Stimulated activated CD4-positive, alpha-beta T cell treated with anti-CD3 and anti-CD28 coated beads, Interleukin-15, amount 100 ng/mL, for 48 hours (primary cell): ENCODE measurements at regions not wholly inside any gene's neighbourhood (a gene's known extent, or its start where the extent isn't known, plus 50 kb on each side); places are given as distances from the start of the nearest gene placed in this dataset.
"Not testable (repeated sequence)": the region's sequence is repeated elsewhere in the genome, so short reads cannot be mapped to it uniquely, and the experiment has no call there.

ENCODE experiments used
- DNase-seq, 2 donors: peaks; one replicate each; pipeline ENCODE4 v3.0.0-alpha.2; 2020; ENCODE audit warnings: low read depth in 2 of 2

DNA sequence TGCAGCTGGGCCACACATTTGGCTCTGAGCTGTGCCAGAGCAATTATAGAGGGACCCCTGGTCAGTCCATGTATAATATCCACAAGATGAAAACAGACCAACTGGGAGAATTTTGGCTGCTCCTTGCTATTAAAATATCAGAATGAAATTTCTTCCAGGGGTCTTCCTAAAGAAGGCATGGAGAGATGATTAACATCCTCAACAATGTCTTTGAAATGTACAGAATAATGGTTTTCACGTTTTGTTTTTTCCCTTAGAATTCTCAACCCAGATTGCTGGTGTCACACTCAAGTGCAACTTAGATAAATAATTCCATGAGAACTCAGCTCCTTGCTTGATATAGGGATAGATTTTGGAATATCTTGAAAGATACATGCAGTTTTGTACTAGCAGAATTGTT lies 148.3 kb upstream of the SLC24A2 start:
- no peak for DNase-seq

DNA sequence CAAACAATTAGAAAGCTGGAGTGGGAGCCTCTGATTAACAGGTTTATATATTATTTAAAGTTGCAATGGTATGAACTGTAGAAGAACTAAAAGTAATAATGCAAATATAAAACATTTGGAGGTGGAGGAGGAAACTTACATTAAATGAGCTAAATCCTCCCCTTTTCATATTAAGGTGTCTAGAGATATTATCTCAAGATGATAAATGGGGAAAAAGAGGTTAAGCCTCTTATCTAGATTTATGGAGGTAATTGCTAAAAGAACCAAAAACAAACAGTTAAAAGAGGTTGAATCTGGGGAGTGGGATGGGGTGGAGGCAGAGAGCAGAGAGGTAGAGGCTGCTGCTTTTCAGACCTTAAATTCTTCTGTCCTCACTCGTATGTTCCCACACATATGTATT lies 147.8 kb upstream of the SLC24A2 start:
- DNase-seq: no peak

DNA sequence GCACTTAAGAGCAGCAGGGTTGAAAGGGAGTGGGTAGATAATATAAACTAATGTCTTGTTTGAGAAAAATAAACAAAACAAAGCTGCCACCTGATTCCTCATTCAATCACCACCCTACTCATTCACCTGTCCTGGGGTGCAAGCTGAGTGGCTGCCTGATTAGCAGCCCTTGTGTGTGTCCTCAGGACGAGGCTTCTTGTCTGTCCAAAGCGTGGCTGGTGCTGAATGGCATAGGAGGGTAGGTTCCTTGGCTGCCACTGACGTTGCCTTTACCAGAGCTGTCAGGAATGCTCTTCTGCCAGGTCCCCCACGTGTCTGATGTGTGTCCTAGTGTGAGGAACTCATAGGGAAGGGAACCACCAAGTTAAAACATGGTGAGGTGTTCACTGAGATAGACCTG lies 146.6 kb upstream of the SLC24A2 start:
- DNase-seq: no peak

DNA sequence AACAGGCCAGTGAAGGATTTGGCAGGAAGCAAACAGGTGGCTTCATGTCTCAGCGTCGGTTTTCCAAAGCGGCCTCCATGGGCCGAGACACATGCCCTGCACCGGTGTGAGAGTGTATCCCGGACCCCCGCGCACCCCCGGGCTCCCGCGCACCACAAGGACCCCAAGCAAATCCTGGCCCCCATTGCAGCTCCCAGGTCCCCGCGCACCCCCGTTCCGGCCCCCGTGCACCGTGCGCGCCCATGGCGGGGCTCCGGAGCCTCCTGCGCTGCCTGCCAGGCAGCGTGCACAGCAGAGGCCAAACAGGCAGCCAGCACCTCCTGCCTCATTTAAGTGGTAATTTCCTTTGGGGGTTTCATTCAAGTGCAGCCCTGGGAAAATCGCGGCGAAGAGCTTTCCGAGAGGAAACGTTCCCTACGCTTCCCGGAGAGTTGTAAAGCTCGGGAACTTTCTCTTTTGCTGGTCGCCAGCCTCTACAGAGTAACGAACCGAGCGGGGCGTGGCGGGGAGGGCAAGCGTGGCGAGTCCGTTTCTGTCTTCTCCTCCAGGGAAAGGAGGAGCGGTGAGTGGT lies 145.5 kb upstream of the SLC24A2 start:
- no peak for DNase-seq

DNA sequence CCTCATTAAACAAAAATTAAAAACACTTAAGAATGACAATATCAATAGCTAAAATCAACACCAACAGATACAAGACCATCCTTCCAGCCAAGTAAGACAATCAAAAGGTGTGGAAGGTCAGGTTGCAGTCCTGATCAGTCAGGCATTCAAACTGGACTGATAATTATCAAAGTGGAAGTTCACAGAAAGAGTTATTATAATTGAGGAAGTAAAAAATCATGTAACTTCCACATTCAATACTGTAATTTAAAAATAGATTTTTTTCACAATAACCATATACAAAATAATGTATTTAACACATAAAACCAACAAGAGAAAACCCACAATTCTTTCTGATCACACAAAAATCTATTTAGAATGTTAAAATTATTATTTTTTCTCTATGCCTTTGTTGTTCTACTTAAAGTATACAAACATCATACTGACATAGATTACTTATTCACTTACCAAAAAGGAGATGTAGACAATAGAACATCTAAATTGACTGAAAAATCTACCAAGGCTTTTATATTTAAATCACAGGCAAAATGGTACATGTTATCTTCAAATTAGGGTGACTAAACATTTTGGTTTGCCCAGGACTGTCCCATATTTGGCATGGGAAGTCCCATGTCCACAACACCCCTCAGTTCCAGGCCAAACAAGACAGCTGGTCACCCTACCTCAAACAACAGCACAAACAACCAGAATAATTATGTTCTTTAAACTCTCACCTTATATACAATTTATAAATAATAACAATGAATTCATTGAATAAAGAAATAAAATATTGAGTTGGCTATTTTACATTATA lies 142.5 kb upstream of the SLC24A2 start:
- no peak for DNase-seq

DNA sequence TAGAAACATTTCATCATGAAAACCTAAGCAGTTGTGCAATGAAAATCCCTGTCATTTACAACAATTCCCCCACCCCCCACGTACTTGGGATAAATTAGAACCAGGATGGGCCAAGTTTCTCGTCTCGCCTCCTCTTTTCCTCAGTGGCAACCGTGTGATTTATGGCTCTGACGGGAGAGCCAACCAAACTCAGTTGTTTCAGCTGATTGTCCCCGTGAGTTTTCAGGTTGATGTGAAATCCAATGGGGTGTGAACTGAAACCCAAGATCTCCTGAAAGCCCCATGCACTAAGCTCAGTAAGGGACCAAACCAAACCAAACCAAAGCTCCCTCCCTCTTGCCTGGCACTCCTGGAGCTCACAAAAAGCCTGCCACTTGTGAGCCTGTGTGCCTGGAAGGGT lies 138.7 kb upstream of the SLC24A2 start:
- DNase-seq: no peak

DNA sequence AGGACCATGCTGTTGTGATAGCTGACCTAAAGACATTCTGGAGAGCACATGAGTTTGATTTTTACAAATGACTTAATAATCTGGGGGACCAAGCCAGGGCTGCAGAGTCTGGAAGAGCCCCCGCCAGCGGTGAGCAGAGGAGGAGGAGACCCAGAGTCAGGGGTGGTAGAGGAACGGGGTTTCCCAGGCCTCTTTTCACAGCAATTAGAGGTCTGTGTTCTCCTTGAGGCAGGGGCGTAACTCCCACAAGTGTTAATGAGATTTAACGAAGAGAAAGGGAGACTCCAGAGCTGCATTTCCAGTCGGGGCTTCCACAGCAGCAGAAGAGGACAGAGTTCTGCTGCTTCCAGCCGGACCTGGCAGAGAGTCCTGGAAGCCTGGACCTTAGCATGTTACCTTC lies 137.9 kb upstream of the SLC24A2 start:
- DNase-seq: no peak

DNA sequence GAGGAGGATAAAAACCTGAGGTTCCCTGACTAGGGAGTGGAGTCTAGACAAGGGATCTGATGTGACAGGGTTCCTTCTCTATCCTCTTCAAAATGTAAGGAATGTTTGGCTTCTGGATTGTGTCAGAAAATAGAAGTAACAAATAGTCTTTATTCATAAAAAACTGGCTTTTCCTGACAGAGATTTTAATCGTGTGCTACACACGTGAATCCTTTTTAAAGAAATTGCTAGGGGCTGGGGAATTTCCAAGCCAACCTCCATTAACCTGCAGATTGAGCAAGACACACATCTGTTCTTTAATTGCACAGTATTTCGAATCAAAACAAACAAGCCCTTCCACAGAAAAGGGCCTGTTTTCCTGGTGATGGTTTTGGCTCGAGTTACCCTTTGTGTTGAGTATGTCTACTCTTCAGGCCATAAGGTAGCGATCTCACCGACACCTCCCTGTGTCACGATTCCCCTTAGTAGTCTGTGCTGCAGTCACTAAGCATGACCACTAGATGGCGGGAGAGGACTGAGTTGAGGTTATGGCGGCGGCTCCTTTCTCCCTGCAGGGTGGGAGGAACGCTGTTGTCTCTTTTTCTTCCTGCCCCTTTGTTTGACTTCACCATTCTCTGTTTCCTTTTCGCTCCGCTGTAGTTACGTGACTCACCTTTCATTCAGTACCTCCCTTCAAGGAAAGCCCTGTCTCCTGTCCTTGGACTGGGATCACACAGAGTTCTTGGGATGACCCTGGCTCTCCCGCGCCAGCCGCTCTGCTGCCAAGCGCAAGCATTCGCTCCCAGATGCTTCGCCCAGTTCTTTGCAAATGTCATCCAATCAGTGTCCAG lies 137.1 kb upstream of the SLC24A2 start:
- peak; percentile 63 to 80 for DNase-seq

DNA sequence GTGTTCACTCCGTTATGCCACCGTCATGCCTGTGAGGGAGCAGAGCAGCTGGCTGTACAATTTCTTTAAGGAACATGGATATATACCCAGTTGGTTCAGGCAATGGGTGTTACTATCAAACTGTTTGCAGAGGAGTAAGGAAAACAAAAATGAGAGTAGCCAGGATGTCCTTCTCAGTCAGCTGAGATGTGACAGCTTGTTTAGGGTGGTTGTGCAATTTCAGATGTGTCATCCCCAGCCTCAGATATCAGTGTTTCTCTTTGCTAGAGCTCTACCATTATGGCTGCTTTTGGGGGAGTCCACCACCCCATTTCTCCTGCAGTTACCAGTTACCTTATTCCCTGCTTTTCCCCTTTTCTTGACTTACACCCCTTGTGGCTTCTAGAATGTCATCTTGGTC lies 135.2 kb upstream of the SLC24A2 start:
- DNase-seq: no peak

DNA sequence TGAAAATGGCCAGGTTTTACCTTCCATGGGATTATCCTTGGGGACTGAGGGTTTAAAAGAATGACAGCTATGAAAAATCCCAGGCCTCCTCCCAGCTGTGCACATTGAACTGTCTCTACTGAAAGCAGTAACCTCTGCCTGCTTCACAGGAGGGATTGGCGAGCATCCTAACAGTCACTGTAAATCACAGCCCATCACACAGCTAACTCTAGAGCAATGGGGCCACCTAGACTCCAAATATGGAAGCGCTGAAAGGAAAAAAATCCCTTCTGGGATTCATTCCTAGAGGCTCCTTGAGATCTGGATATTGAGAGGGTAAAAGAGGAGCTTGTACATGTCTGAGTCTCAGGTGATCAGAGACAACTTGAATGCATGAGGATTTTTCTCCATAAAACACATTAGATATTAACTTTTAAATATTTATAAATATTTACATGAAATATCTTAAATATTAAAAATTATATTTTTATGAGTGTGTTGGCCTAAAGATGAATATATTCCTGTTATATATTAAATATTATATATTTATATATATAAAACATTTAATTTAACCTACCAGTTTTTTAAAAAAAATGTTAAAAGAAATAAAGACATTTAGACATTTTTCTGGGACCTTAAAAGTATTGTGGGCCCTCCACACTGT lies 133.8 kb upstream of the SLC24A2 start:
- no peak for DNase-seq

DNA sequence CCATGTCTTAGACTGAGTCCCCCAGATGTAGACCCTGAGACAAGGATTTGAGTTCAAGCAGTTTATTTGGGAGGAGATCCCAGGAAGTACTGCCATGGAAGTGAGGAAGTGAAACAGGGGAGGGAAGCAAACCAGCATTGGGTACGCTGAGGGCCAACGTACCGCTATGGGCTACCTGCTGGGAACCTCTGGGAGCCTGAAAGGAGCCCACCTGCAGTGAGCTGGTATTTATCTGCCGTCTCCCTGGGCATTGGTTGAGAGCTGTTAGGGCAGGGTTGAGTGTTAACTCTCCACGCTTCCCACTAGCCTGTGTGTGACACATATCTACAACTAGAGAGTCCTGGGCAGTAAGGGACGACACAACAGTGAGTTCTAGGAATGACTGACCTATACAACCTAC lies 131.6 kb upstream of the SLC24A2 start:
- DNase-seq: no peak

DNA sequence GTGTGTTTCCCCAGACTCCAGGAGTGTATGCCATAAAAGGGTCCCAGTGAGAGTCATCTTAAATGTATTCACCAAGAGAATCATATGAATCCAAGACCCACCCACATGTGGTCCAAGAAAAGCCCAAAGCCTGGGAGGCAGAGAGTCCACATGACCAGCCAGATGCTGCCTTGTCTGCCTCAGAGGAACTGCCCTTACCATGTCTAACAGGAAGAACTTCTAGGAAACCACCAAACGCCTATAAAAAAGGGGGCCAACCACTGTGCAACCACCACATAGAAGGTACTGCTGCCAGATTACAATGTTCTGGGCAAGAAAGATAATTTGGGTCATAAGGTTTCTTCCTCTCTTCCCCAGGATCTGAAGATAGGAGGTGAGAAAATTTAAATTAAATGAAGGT lies 129.8 kb upstream of the SLC24A2 start:
- DNase-seq: no peak

DNA sequence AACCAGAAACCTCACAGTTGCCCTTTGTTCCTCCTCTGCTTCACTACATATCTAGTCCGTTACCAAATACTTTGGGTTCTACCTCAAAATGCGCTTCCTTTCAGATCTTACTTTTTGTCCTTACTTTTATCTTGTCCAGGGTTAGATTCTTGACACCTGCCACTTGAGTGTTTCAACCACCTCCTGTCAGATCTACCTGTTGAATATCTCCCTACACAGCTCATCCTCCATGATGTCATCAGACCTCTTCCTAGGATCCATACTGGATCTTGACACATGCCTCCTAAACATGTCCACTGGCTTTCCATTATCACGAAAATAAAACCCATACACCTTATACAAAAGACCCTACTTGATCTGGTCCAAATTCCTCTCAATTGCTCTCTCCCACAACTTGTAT lies 125.2 kb upstream of the SLC24A2 start:
- DNase-seq: no peak

DNA sequence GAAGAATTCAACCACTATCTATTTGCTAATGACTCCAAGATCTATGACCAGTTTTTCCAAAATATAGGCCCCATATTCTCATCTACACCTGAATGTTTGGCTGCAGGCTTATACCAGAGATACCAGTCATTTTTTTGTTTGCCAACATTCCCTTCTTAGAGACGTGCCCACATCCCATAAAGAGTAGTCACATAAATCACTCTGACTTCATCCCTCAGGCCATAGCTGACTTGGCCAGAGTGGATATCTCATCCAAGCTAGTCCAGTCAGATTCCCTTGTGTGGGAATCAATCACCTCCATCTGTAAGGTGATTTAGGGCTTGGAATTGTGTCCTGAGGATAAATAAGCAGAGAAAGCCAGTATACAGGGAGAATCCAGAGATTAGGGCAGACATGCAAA lies 124.3 kb upstream of the SLC24A2 start:
- DNase-seq: no peak

DNA sequence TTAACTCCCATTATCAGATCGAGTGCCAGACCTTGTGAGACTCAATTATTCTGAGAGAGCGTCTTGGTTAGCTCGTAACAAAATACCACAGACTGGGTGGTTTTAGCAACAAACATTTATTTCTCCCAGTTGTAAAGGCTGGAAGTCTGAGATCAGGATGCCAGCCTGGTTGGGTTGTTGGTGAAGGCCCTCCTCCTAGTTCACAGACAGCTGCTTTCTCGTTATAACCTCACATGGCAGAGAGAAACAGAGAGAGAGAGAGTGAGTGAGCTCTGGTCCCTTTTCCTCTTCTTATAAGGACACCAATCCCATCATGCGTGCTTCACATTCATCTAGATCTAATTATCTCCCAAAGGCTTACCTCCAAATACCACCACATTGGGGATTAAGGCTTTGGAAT lies 114.2 kb upstream of the SLC24A2 start:
- no peak for DNase-seq

DNA sequence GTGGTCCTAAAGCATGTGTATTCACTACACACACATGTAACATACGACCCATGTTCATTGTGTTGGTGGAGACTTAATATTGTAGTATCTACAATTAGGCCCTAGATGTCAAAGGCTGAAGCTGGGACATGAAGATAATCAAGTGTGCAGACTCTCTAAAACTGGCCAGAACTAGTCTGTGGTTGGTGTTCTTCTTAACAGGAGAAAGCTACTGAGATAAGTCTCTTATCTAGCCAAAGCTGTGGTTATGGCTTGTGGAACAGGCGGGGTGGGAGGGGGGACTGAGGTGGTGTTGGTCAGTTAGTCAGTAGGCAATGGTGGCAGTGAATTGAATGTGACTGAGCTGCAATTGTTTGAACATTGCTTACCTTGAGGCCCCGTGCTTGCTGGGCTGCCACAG lies 112.7 kb upstream of the SLC24A2 start:
- no peak for DNase-seq

DNA sequence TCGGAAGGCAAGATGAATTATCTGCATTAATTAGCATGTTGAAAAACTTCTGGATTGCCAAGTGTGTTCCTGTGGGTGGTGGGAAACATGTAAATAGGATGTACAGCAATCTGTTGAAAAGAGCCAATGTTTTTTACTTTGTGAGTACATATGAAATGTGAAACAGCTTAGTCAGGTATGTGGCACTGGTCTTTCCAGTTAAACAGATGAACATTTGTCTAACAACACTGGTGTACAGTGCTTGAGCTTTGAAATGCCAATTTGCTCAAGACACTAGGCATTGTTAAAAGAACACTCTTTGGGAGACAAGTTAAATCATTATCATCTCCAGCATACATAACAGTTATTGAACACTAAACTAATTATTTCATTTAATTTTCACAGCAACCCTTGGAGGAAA lies 107.3 kb upstream of the SLC24A2 start:
- no peak for DNase-seq

DNA sequence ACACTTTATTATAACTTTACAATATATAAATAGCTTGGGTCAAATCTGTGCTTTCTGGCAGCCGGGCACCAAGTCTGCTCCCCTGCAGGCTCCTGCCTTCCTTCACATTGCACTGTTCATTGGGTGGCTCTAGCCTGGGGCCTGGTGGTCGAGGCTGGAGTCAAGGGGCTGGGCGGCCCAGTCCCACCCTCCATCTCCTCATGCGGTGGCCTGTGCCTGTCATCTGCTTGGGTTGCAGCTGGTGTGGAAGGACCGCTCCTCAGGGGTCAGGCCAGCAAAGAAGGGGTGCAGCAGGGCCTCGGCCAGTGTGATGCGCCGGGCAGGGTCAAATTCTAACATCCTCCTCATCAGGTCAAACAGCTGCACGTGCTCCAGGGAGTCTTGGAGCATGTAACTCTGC lies 106.7 kb upstream of the SLC24A2 start:
- DNase-seq: not testable (repeated sequence)

DNA sequence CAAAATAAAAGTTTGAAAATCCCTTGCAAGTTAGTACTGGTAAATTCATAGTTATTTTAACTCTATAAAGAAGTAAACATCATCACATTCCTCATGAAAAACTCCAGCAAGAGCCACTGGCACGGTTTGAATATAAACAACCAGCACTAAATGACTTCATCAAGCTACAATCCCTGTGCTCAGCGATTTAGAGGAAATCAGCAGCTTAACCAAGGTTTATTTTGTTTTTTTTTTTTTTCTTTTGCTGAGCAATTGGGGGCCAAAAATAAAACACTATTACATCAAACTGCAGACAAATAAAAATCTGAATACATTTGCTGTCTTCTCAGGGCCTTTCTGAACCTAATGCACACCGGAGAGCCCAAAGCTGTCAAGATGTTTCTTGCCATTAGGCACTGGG lies 106.2 kb upstream of the SLC24A2 start:
- DNase-seq: no peak

DNA sequence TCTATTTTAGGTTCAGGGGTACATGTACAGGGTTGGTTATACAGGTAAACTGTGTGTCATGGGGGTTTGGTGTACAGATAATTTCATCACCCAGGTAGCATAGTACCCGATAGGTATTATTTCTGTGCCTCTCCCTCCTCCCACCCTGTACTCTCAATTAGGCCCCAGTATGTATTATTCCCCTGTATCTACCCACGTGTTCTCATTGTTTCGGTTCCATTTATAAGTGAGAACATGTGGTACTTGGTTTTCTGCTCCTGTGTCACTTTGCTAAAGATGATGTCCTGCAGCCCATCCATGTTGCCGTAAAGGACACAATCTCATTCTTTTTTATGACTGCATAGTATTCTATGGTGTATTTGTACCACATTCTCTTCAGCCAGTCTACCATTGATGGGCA lies 96.8 kb upstream of the SLC24A2 start:
- no peak for DNase-seq

DNA sequence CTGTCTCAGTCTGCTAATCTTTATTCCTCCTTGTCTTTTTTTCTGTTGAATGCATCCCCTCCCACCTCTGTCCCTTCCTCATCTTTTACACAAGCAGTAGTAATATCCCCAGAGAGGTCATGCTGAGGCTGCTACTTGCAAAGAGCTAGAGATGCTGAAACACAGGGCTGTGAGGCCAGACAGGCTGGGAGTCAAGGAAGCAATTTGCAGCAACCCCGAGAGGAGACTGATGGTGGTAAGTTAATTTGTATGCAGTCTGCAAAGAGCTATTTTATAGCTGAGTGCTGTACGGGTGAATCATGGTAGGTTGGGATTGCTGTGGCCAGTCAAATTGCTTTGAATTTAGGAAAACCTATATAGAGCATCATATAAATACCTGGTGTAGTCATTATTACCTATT lies 90.2 kb upstream of the SLC24A2 start:
- DNase-seq: no peak

DNA sequence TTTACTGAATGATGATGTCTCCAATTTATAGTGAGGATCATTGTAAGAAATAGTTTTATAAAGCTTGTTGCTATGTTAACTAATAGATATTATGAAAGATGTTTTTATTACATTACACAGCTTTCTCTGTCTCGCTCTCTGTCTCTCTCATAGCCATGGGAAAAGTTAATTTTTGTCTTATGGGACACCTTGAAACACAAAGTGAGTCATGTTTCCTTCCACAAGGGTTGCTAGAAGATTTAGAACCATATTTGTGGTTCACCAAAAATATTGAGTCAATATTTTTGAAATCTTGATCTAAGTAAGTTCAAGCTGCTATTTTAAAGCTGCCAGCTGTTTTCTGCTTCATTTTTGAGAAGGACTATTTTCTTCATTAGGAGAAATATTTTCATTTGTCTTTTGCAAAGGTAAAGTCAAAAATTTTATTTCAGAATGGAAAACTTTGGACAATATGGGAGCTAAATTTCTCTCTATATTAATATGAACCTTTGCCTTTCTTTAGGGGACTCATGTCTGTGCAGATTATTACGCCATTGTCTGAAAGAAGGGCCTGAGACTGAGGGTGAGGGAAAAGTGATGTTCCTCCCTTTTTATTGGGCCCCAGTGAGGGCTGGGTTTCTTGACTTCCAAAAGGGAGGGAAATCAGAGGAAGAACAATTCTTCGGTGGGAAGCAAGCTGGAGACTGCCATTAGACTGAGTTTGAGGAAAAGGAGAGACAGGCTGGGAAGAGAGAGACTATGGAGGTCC lies 87.9 kb upstream of the SLC24A2 start:
- DNase-seq: no peak
